ENCODE measurements at regions not wholly inside any gene's neighbourhood (a gene's known extent, or its start where the extent isn't known, plus 50 kb on each side); places are given as distances from the start of the nearest gene placed in this dataset.
A peak's percentile ranks its signal among the peaks of the same experiment; 100 is the strongest.

- CTCF ChIA-PET, result interaction anchor here (0.6 to 1.2 kb wide), 2 partner anchors 49 to 58 kb away, joined by 4 read pairs; no protein-coding TSS in a partner anchor
- TF ChIP-seq CTCF (conservative IDR thresholded peaks at IDR 0.05; ENCODE audit: low read depth), result no peak
- POLR2A ChIA-PET (ENCODE audit: low non-redundant PET), result no interaction called here
- no peak for DNase-seq (ENCODE audit: low spot score)
- no peak overlapping the region for H3K27ac ChIP-seq
These were observed 53.3 kb upstream of the RNU6ATAC start for GRCh38 chr9:134217431-134218210.

GRCh38 chr9:134218230-134218629 lies 53.9 kb upstream of the RNU6ATAC start:
- no peak overlapping the region for H3K27ac ChIP-seq
- no peak for TF ChIP-seq CTCF (conservative IDR thresholded peaks at IDR 0.05; ENCODE audit: low read depth)
- ChIA-PET POLR2A (ENCODE audit: low non-redundant PET) (no interaction called here), CTCF (interaction anchor here (0.6 to 1.2 kb wide), 2 partner anchors 50 to 58 kb away, joined by 4 read pairs; no protein-coding TSS in a partner anchor)
- no peak for DNase-seq (ENCODE audit: low spot score)

- ChIA-PET POLR2A (ENCODE audit: low non-redundant PET) (no interaction called here), CTCF (interaction anchor here (0.7 kb wide), 1 partner anchor 53 kb away, joined by 3 read pairs; no protein-coding TSS in a partner anchor)
- H3K27ac ChIP-seq, result no peak overlapping the region
- DNase-seq (ENCODE audit: low spot score), result no peak
- TF ChIP-seq CTCF (conservative IDR thresholded peaks at IDR 0.05; ENCODE audit: low read depth), result no peak
These were observed 55.3 kb upstream of the RNU6ATAC start for GRCh38 chr9:134219646-134220060.

- CTCF ChIA-PET, result no interaction called here
- DNase-seq (ENCODE audit: low spot score), result no peak
- POLR2A ChIA-PET (ENCODE audit: low non-redundant PET), result no interaction called here
- H3K27ac ChIP-seq, result no peak overlapping the region
- TF ChIP-seq CTCF (conservative IDR thresholded peaks at IDR 0.05; ENCODE audit: low read depth), result no peak
These were observed 55.9 kb upstream of the RNU6ATAC start for GRCh38 chr9:134220311-134220710.

- ChIA-PET POLR2A (ENCODE audit: low non-redundant PET) (no interaction called here), CTCF (interaction anchor here (0.9 kb wide), 2 partner anchors 107 to 222 kb away, joined by 3 to 4 read pairs; no protein-coding TSS in a partner anchor)
- H3K27ac ChIP-seq, result peak overlapping the region; percentile 13
These were observed 57.1 kb upstream of the RNU6ATAC start for GRCh38 chr9:134221273-134222017.

More at GRCh38 chr9:134221273-134222017, 57.1 kb upstream of the RNU6ATAC start:
- no peak for TF ChIP-seq CTCF (conservative IDR thresholded peaks at IDR 0.05; ENCODE audit: low read depth)
- no peak for DNase-seq (ENCODE audit: low spot score)
